GM12865 (cell line): ENCODE measurements at regions not wholly inside any gene's neighbourhood (a gene's known extent, or its start where the extent isn't known, plus 50 kb on each side); places are given as distances from the start of the nearest gene placed in this dataset.

Experiments
- DNase-seq: peaks from one replicate; pipeline ENCODE4 v3.0.0; 2010; ENCODE audit warnings: low read depth
- H3K4me3 ChIP-seq: 2 replicates; pipeline ENCODE4 v1.5.1; 2011; ENCODE audit warnings: mild to moderate bottlenecking, low read depth, low read length, control low read depth
- CTCF ChIP-seq: IDR thresholded peaks from 2 replicates; pipeline ENCODE4 v1.5.1; 2011; ENCODE audit warnings: low read length, control low read depth, low read depth, inconsistent platforms; ENCODE audit not compliant: insufficient read depth; ENCODE audit errors: missing control alignments

- no peak for TF ChIP-seq CTCF
- no peak for DNase-seq
- H3K4me3 ChIP-seq = no peak overlapping the region
Measured at GRCh38 chr4:111501946-111502345, 643.3 kb upstream of the FAM241A start.

GRCh38 chr4:111502626-111503025, 642.6 kb upstream of the FAM241A start:
- TF ChIP-seq CTCF = no peak
- H3K4me3 ChIP-seq = no peak overlapping the region
- no peak for DNase-seq

GRCh38 chr4:111506706-111507105, 638.5 kb upstream of the FAM241A start:
- TF ChIP-seq CTCF = no peak
- no peak for DNase-seq

GRCh38 chr4:111510535-111510934, 634.7 kb upstream of the FAM241A start:
- no peak for TF ChIP-seq CTCF
- no peak for DNase-seq
- no peak overlapping the region for H3K4me3 ChIP-seq

More at GRCh38 chr4:111506706-111507105, 638.5 kb upstream of the FAM241A start:
- no peak overlapping the region for H3K4me3 ChIP-seq

- no peak for TF ChIP-seq CTCF
- DNase-seq = no peak
- no peak overlapping the region for H3K4me3 ChIP-seq
Measured at GRCh38 chr4:111512081-111512783, 633.0 kb upstream of the FAM241A start.

- no peak for TF ChIP-seq CTCF
- no peak overlapping the region for H3K4me3 ChIP-seq
- DNase-seq = no peak
Measured at GRCh38 chr4:111519683-111520082, 625.6 kb upstream of the FAM241A start.

- DNase-seq = no peak
- TF ChIP-seq CTCF = no peak
- H3K4me3 ChIP-seq = no peak overlapping the region
Measured at GRCh38 chr4:111530446-111530845, 614.8 kb upstream of the FAM241A start.
